H9 (cell line): ENCODE measurements at regions not wholly inside any gene's neighbourhood (a gene's known extent, or its start where the extent isn't known, plus 50 kb on each side); places are given as distances from the start of the nearest gene placed in this dataset.

Source experiments
- DNase-seq: peaks from one replicate; pipeline ENCODE4 v3.0.0-alpha.2; 2017
- H2AFZ ChIP-seq: one replicate; pipeline ENCODE4 v1.6.1; 2013; ENCODE audit warnings: mild to moderate bottlenecking, low read length, control low read depth, moderate library complexity
- H2AK5ac ChIP-seq: 2 replicates; pipeline ENCODE4 v1.6.1; 2013; ENCODE audit warnings: low read length, control low read depth, mixed read lengths; ENCODE audit not compliant: insufficient read length
- H2BK120ac ChIP-seq: one replicate; pipeline ENCODE4 v1.6.1; 2013; ENCODE audit warnings: low read depth, mild to moderate bottlenecking, low read length, control low read depth, inconsistent platforms; ENCODE audit not compliant: poor library complexity, severe bottlenecking
- H2BK12ac ChIP-seq: 2 replicates; pipeline ENCODE4 v1.6.1; 2013; ENCODE audit warnings: low read length, control low read depth, mixed read lengths, low read depth; ENCODE audit not compliant: insufficient read length
- H2BK15ac ChIP-seq: 2 replicates; pipeline ENCODE4 v1.6.1; 2013; ENCODE audit warnings: low read depth, low read length, control low read depth
- H2BK20ac ChIP-seq: one replicate; pipeline ENCODE4 v1.6.1; 2013; ENCODE audit warnings: low read depth, mild to moderate bottlenecking, low read length, control low read depth, inconsistent platforms; ENCODE audit not compliant: poor library complexity, severe bottlenecking
- H2BK5ac ChIP-seq: 2 replicates; pipeline ENCODE4 v1.6.1; 2013; ENCODE audit warnings: low read length, control low read depth, mixed read lengths; ENCODE audit not compliant: insufficient read length
- H3K14ac ChIP-seq: 2 replicates; pipeline ENCODE4 v1.6.1; 2013; ENCODE audit warnings: low read length, control low read depth; ENCODE audit not compliant: insufficient read depth
- H3K18ac ChIP-seq: 2 replicates; pipeline ENCODE4 v1.6.1; 2013; ENCODE audit warnings: low read depth, mild to moderate bottlenecking, mixed read lengths, low read length, control low read depth; ENCODE audit not compliant: insufficient read length
- H3K23ac ChIP-seq: 2 replicates; pipeline ENCODE4 v1.6.1; 2013; ENCODE audit warnings: low read length, control low read depth, mixed read lengths, low read depth; ENCODE audit not compliant: insufficient read length
- H3K23me2 ChIP-seq: 2 replicates; pipeline ENCODE4 v1.6.1; 2013; ENCODE audit warnings: low read depth, mild to moderate bottlenecking, mixed read lengths, low read length, control low read depth; ENCODE audit not compliant: insufficient read length, poor library complexity, severe bottlenecking
- H3K27ac ChIP-seq: 2 replicates; pipeline ENCODE4 v1.5.1; 2013; ENCODE audit warnings: low read length, control low read depth, mixed read lengths, low read depth; ENCODE audit not compliant: insufficient read length
- H3K27me3 ChIP-seq: 2 replicates; pipeline ENCODE4 v1.6.1; 2013; ENCODE audit warnings: low read length, control low read depth, inconsistent platforms; ENCODE audit not compliant: insufficient read depth
- H3K4ac ChIP-seq: 2 replicates; pipeline ENCODE4 v1.6.1; 2013; ENCODE audit warnings: low read depth, mild to moderate bottlenecking, control low read depth, inconsistent platforms, low read length, moderate library complexity
- H3K4me1 ChIP-seq: 2 replicates; pipeline ENCODE4 v1.6.1; 2013; ENCODE audit warnings: low read length, control low read depth, inconsistent platforms; ENCODE audit not compliant: insufficient read depth
- H3K4me2 ChIP-seq: 2 replicates; pipeline ENCODE4 v1.6.1; 2013; ENCODE audit warnings: low read length, control low read depth, mixed read lengths; ENCODE audit not compliant: insufficient read length, insufficient read depth
- H3K56ac ChIP-seq: 2 replicates; pipeline ENCODE4 v1.6.1; 2013; ENCODE audit warnings: low read depth, mild to moderate bottlenecking, mixed read lengths, low read length, control low read depth; ENCODE audit not compliant: insufficient read length
- H3K79me1 ChIP-seq: 2 replicates; pipeline ENCODE4 v1.6.1; 2013; ENCODE audit warnings: low read depth, mild to moderate bottlenecking, moderate library complexity, low read length, control low read depth, inconsistent platforms; ENCODE audit not compliant: insufficient read depth, poor library complexity, severe bottlenecking
- H3K79me2 ChIP-seq: 2 replicates; pipeline ENCODE4 v1.6.1; 2013; ENCODE audit warnings: low read length, control low read depth, inconsistent platforms; ENCODE audit not compliant: insufficient read depth
- H3K9ac ChIP-seq: 2 replicates; pipeline ENCODE4 v1.6.1; 2013; ENCODE audit warnings: low read length, control low read depth, mixed read lengths; ENCODE audit not compliant: insufficient read length; ENCODE audit errors: extremely low read depth
- H3K9me3 ChIP-seq: one replicate; pipeline ENCODE4 v1.6.1; 2013; ENCODE audit warnings: low read depth, low read length, inconsistent platforms; ENCODE audit not compliant: control insufficient read depth
- H3T11ph ChIP-seq: one replicate; pipeline ENCODE4 v1.6.1; 2013; ENCODE audit warnings: mild to moderate bottlenecking, low read length, control low read depth, inconsistent platforms
- H4K20me1 ChIP-seq: one replicate; pipeline ENCODE4 v1.6.1; 2013; ENCODE audit not compliant: control insufficient read depth, insufficient read length, insufficient read depth
- H4K5ac ChIP-seq: 2 replicates; pipeline ENCODE4 v1.6.1; 2013; ENCODE audit warnings: low read depth, mild to moderate bottlenecking, mixed read lengths, low read length, control low read depth; ENCODE audit not compliant: insufficient read length
- H4K8ac ChIP-seq: replicated peaks from 2 replicates; pipeline ENCODE4 v1.6.1; 2013; ENCODE audit warnings: low read length, control low read depth, mixed read lengths, low read depth; ENCODE audit not compliant: insufficient read length
- H4K91ac ChIP-seq: 2 replicates; pipeline ENCODE4 v1.6.1; 2013; ENCODE audit warnings: low read depth, mild to moderate bottlenecking, moderate library complexity, mixed read lengths, low read length, control low read depth; ENCODE audit not compliant: insufficient read length
- H3K27ac Mint-ChIP-seq, 3 experiments: 2 replicates in 2 of 3; 3 replicates in 1 of 3; pipeline ENCODE4 v1.8.0; 2020 to 2021; ENCODE audit warnings: mixed read lengths in 3 of 3, mild to moderate bottlenecking in 1 of 3, moderate library complexity in 1 of 3
- H3K27me3 Mint-ChIP-seq: 2 replicates; pipeline ENCODE4 v1.8.0; 2021; ENCODE audit warnings: low read depth, mild to moderate bottlenecking, moderate library complexity, mixed read lengths
- H3K36me3 Mint-ChIP-seq, 3 experiments: 2 replicates in 2 of 3; 3 replicates in 1 of 3; pipeline ENCODE4 v1.8.0; 2020 to 2021; ENCODE audit warnings: low read depth in 3 of 3, mixed read lengths in 3 of 3; ENCODE audit not compliant: insufficient read depth in 1 of 3
- H3K4me1 Mint-ChIP-seq, 2 experiments: 2 replicates each; pipeline ENCODE4 v1.8.0; 2020; ENCODE audit warnings: mixed read lengths in 2 of 2
- H3K4me3 Mint-ChIP-seq, 2 experiments: 2 replicates in 1 of 2; 3 replicates in 1 of 2; pipeline ENCODE4 v1.8.0; 2020 to 2021; ENCODE audit warnings: mild to moderate bottlenecking in 2 of 2, mixed read lengths in 2 of 2, moderate library complexity in 1 of 2
- H3K9me3 Mint-ChIP-seq, 2 experiments: 2 replicates in 1 of 2; 3 replicates in 1 of 2; pipeline ENCODE4 v1.8.0; 2020; ENCODE audit warnings: mild to moderate bottlenecking in 2 of 2, mixed read lengths in 2 of 2, moderate library complexity in 1 of 2
- WGBS: extraction: QIAGEN DNeasy Blood & Tissue Kit; methylation state at CpG from one replicate; pipeline ENCODE4 v1.1.7; 2013; ENCODE audit warnings: missing lambda C conversion rate, low lambda C conversion rate, mixed read lengths; ENCODE audit not compliant: insufficient read length; ENCODE audit errors: extremely low coverage; 5-methylcytosine and 5-hydroxymethylcytosine counted together
- TF ChIP-seq, protein P1 (sequence below): fragments of 200-600 bp; sonication (generic); conservative IDR thresholded peaks from 3 replicates; pipeline ENCODE4 v1.8.0; 2021; ENCODE audit warnings: antibody characterized with exemption, mild to moderate bottlenecking

DNA sequence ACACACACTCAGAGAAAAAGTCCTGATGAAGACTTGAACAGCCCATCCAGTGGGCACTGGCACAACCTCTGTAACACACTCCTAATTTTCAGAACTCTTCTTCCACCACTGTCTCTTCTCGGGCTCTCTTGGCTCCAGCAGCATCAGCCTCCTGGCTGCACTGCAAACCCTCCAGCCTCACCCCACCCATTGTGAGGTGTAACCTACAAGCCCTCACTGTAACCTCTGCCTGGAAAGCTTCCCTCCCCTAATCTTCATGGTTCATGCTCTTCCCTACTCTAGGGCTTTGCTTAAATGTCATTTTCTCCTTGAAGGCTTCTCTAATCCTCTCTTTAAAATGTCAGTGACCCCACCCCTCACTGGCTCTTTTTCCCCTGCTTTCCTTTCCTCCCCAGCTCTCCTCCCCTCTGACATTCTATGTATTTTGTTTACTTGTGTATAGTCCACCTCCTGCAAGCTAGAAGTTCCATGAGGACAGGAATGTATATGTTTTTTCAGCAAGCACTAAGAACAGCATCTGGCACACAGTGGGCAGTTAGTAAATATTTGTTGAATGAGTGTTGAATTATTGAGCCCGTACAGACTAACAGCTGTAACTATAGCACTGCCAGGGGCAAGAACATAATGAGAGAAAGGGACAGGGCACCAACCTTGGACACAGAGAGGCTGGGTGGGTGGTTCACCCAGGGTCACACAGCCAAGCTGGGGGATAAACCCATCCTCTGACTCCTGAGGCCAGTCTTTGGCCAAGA, 76.4 kb downstream of the ESM1 start:
- TF ChIP-seq, protein P1, sequence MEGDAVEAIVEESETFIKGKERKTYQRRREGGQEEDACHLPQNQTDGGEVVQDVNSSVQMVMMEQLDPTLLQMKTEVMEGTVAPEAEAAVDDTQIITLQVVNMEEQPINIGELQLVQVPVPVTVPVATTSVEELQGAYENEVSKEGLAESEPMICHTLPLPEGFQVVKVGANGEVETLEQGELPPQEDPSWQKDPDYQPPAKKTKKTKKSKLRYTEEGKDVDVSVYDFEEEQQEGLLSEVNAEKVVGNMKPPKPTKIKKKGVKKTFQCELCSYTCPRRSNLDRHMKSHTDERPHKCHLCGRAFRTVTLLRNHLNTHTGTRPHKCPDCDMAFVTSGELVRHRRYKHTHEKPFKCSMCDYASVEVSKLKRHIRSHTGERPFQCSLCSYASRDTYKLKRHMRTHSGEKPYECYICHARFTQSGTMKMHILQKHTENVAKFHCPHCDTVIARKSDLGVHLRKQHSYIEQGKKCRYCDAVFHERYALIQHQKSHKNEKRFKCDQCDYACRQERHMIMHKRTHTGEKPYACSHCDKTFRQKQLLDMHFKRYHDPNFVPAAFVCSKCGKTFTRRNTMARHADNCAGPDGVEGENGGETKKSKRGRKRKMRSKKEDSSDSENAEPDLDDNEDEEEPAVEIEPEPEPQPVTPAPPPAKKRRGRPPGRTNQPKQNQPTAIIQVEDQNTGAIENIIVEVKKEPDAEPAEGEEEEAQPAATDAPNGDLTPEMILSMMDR: no peak
- H3K36me3 Mint-ChIP-seq: no peaks in the 10 kb centered on the region

More for the DNA sequence above, 76.4 kb downstream of the ESM1 start:
- WGBS: no CpG with 5 or more reads among the region's 2 CpGs
- Mint-ChIP-seq H3K27me3 (no peaks in the 10 kb centered on the region; the same call in 1 of the 2 replicates), H3K4me1 (peaks cover 0 to 5% of the 10 kb centered on the region in 2 experiments; a peak in 1 of 4 replicates), H3K27ac (no peak overlapping the region), H3K4me3 (no peak overlapping the region), H3K9me3 (no peaks in the 10 kb centered on the region)
- no peak overlapping the region for H2AK5ac ChIP-seq
- no peak overlapping the region for H2BK15ac ChIP-seq
- no peak overlapping the region for H4K5ac ChIP-seq
- no peak overlapping the region for H3K4ac ChIP-seq
- no peaks in the 10 kb centered on the region for H3K4me1 ChIP-seq
- H4K8ac ChIP-seq: no peak overlapping the region
- no peaks in the 10 kb centered on the region for H4K20me1 ChIP-seq
- H3K14ac ChIP-seq: no peak overlapping the region
- no peaks in the 10 kb centered on the region for H3K79me2 ChIP-seq
- H3T11ph ChIP-seq: no peak overlapping the region
- no peak overlapping the region for H3K4me2 ChIP-seq
- H3K79me1 ChIP-seq: no peaks in the 10 kb centered on the region
- H3K23me2 ChIP-seq: no peaks in the 10 kb centered on the region
- no peaks in the 10 kb centered on the region for H3K27me3 ChIP-seq
- no peak overlapping the region for H2BK120ac ChIP-seq
- H2BK20ac ChIP-seq: no peak overlapping the region
- no peaks in the 10 kb centered on the region for H3K9me3 ChIP-seq
- H2BK5ac ChIP-seq: no peak overlapping the region
- no peak overlapping the region for H4K91ac ChIP-seq
- H3K27ac ChIP-seq: no peak overlapping the region
- no peak overlapping the region for H2BK12ac ChIP-seq
- H3K23ac ChIP-seq: no peak overlapping the region
- DNase-seq: no peak
- H2AFZ ChIP-seq: no peak overlapping the region
- no peak overlapping the region for H3K18ac ChIP-seq
- no peak overlapping the region for H3K9ac ChIP-seq
- no peak overlapping the region for H3K56ac ChIP-seq
